ENCODE measurements at regions not wholly inside any gene's neighbourhood (a gene's known extent, or its start where the extent isn't known, plus 50 kb on each side); places are given as distances from the start of the nearest gene placed in this dataset.

DNA sequence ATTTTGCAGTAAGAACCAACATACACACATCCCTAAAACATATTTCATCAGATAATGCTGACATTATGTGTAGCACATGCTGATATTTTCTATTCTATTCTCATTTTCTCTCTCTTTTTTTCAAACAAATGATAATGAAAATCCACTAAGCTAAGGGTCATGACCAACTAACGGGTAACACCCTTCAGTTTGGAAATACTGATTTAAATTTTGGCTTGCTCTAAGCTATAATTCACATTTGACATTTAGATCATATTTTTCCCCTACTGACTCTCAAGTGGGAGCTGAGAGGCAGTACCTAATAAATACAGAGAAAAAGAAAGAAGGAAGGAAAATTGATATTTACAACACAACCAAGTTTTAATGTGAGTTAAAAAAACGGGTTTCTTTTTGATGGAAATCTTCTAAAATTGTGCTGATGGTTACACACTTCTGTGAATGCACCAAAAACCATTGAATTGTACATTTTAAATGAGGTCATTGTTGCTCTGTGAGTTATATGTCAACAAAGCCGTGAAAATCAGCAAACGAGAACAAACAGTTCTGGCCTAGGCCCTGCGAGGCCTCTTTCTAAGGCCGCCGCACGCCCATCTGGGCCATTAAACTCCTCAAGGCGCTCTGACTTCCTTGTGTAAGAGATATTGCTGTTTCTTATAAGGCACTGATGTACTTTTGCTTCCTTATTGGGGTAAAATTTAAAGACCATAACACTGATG lies 124.2 kb downstream of the GALR1 start:
- no peak overlapping the region for H3K27ac ChIP-seq (ENCODE audit: low read depth, low read length, severe bottlenecking)
- WGBS, 2 experiments (ENCODE audit: insufficient coverage in 2 of 2), result 79 to 86% methylated on average over 3 to 7 of the region's 9 CpGs

DNA sequence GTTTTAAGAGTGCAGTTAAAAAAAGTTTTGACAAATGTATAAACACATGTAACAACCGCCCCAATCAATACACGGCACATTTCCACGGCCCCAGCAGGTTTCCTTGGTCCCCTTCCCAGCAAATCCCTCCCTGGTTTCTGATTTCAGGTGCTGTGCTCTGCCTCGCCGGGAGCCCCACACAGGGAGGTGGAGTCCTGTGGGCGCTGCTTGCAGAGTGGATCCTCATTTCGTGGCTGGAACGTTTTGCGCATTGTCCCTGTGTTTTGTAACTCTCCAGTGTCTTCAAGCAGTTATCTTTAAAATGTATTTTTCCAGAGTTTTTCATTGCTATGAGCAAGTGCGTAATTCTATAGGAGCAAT lies 124.8 kb downstream of the GALR1 start:
- Histone ChIP-seq H3K4me3 (ENCODE audit: extremely low read depth, insufficient read depth, low read length, poor library complexity, severe bottlenecking) (no peak overlapping the region), H3K9me3 (ENCODE audit: control insufficient read depth, low read length) (peaks cover 6% of the 10 kb centered on the region), H3K4me1 (ENCODE audit: control insufficient read depth, insufficient read depth, low read length, poor library complexity, severe bottlenecking) (no peaks in the 10 kb centered on the region), H3K27ac (ENCODE audit: low read depth, low read length, severe bottlenecking) (no peak overlapping the region), H3K36me3 (ENCODE audit: control insufficient read depth, insufficient read depth, low read length) (no peaks in the 10 kb centered on the region)
- 81 to 84% methylated on average over 5 to 9 of the region's 10 CpGs for WGBS, 2 experiments (ENCODE audit: insufficient coverage in 2 of 2)

More for the DNA sequence above, 124.2 kb downstream of the GALR1 start:
- no peaks in the 10 kb centered on the region for H3K36me3 ChIP-seq (ENCODE audit: control insufficient read depth, insufficient read depth, low read length)
- no peak overlapping the region for H3K4me3 ChIP-seq (ENCODE audit: extremely low read depth, insufficient read depth, low read length, poor library complexity, severe bottlenecking)
- peaks cover 12% of the 10 kb centered on the region for H3K9me3 ChIP-seq (ENCODE audit: control insufficient read depth, low read length)
- no peaks in the 10 kb centered on the region for H3K4me1 ChIP-seq (ENCODE audit: control insufficient read depth, insufficient read depth, low read length, poor library complexity, severe bottlenecking)

DNA sequence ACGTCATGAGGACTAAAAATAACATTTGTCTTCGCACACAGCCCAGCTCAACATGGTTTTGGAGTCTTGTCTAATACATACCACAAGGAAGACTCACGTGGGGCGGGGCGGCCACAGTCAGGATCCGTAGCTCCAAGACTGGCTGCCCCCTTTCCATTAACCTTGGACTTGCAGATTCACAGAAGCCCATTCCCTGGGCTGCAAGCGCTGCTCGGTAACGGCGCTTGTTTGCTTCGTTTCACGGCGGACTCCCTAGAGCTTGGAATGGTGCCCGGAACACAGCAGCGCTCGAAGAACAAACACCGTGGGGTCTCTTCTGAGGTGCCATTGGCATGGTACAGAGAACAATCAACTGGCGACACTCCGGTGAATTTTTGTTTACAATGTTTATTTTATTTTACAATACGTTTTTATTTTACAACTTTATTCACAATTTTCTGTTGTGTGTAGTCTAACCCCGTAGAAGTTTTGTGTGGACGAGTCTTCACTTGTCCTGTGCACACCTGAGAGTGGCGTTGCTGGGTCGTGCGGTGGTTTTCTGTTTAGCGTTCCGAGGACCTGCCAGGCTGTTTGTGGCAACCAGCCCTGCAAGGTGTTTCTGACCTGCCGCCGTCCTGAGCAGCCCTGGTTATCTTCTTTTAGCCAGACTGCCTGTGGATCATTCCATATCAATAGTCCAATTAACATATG lies 126.5 kb downstream of the GALR1 start:
- Histone ChIP-seq H3K36me3 (ENCODE audit: control insufficient read depth, insufficient read depth, low read length) (no peaks in the 10 kb centered on the region), H3K4me3 (ENCODE audit: extremely low read depth, insufficient read depth, low read length, poor library complexity, severe bottlenecking) (no peak overlapping the region), H3K4me1 (ENCODE audit: control insufficient read depth, insufficient read depth, low read length, poor library complexity, severe bottlenecking) (no peaks in the 10 kb centered on the region), H3K9me3 (ENCODE audit: control insufficient read depth, low read length) (no peaks in the 10 kb centered on the region), H3K27ac (ENCODE audit: low read depth, low read length, severe bottlenecking) (no peak overlapping the region)
- 93 to 94% methylated on average over 25 to 26 of the region's 29 CpGs for WGBS, 2 experiments (ENCODE audit: insufficient coverage in 2 of 2)

DNA sequence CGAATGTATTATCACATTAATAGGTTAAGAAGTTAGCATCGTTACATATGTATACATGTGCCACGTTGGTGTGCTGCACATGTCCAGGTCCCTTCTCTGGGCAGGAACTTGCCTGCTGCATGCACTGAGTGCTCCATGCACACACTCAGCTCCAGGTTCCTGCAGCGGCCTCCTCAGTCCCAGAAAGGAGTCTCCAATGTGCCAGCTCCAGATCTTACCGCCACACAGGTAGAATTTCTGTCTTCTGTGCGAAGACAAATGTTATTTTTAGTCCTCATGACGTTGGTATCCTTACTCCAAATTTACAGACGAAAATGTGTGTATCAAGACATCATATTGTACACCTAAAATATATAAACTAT lies 127.1 kb downstream of the GALR1 start:
- 70 to 85% methylated on average over 4 to 5 of the region's 8 CpGs for WGBS, 2 experiments (ENCODE audit: insufficient coverage in 2 of 2)
- Histone ChIP-seq H3K4me1 (ENCODE audit: control insufficient read depth, insufficient read depth, low read length, poor library complexity, severe bottlenecking) (no peaks in the 10 kb centered on the region), H3K36me3 (ENCODE audit: control insufficient read depth, insufficient read depth, low read length) (no peaks in the 10 kb centered on the region), H3K4me3 (ENCODE audit: extremely low read depth, insufficient read depth, low read length, poor library complexity, severe bottlenecking) (no peak overlapping the region), H3K27ac (ENCODE audit: low read depth, low read length, severe bottlenecking) (no peak overlapping the region), H3K9me3 (ENCODE audit: control insufficient read depth, low read length) (no peaks in the 10 kb centered on the region)

DNA sequence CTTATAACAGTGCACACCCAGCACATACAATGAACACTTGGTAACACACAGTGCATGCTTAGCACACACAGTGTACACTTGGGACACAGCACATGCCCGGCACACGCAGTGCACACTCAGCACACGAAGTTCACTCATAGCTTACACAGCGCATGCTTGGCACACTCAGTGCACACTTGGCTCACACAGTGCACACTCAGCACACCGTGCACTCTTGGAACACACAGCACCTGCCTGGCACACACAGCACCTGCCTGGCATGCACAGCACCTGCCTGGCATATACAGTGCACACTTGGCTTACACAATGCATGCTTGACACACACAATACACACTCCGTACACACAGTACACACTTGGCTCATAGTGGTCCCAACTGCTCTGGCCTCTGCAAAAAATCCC lies 128.2 kb downstream of the GALR1 start:
- no peak overlapping the region for H3K4me3 ChIP-seq (ENCODE audit: extremely low read depth, insufficient read depth, low read length, poor library complexity, severe bottlenecking)
- no peak overlapping the region for H3K27ac ChIP-seq (ENCODE audit: low read depth, low read length, severe bottlenecking)
- H3K36me3 ChIP-seq (ENCODE audit: control insufficient read depth, insufficient read depth, low read length), result no peaks in the 10 kb centered on the region
- H3K9me3 ChIP-seq (ENCODE audit: control insufficient read depth, low read length), result no peaks in the 10 kb centered on the region
- 95 to 98% methylated on average over 6 of the region's 6 CpGs for WGBS, 2 experiments (ENCODE audit: insufficient coverage in 2 of 2)
- H3K4me1 ChIP-seq (ENCODE audit: control insufficient read depth, insufficient read depth, low read length, poor library complexity, severe bottlenecking), result no peaks in the 10 kb centered on the region

DNA sequence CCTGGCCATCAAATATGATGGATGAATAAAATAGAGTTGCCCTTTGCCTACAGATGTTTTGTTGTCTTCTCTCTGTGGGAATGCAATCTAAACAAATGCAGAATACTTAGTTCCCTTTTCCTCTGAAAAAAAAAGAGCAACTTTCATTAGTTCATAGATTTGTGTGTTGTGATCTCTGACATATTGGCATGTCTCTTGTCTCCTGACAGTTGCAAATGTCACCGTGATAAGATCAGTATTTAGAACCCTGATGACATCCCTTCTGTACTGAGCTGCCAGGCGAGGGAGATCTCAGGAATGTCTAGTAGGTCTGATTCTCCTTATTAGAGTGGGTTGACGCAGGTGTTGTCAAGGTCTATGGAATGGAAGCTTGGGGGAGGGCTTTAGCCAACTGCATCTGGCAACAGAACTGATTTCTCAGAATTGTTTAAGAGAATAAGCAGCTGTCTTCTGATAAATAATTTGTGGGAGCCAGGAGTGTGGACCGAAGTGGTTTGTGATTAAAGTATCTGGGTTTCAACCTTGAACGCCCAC lies 130.4 kb downstream of the GALR1 start:
- Histone ChIP-seq H3K4me1 (ENCODE audit: control insufficient read depth, insufficient read depth, low read length, poor library complexity, severe bottlenecking) (no peaks in the 10 kb centered on the region), H3K4me3 (ENCODE audit: extremely low read depth, insufficient read depth, low read length, poor library complexity, severe bottlenecking) (no peak overlapping the region), H3K9me3 (ENCODE audit: control insufficient read depth, low read length) (no peaks in the 10 kb centered on the region), H3K27ac (ENCODE audit: low read depth, low read length, severe bottlenecking) (no peak overlapping the region), H3K36me3 (ENCODE audit: control insufficient read depth, insufficient read depth, low read length) (no peaks in the 10 kb centered on the region)
- WGBS, 2 experiments (ENCODE audit: insufficient coverage in 2 of 2), result 80 to 100% methylated on average over 2 to 4 of the region's 5 CpGs

DNA sequence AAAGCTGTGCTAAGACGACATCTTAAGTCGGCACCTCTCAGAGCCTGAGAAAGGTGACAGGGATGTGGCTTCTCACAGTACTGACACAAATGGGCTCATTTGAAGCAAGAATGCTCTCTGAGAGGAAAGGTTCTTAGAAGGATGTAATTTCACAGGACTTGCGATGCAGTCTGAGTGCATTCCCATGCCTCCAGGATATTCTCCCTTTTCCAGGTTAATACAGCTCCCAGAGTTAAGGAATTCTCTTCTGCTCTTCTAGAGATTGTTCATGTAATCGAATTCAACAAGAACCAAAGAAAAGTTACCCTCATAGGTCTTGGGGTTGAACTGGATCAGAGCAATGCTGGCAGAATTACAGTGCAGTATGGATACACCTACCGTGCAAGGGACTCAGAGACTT lies 131.0 kb downstream of the GALR1 start:
- no peaks in the 10 kb centered on the region for H3K36me3 ChIP-seq (ENCODE audit: control insufficient read depth, insufficient read depth, low read length)
- 92 to 93% methylated on average over 2 to 3 of the region's 5 CpGs for WGBS, 2 experiments (ENCODE audit: insufficient coverage in 2 of 2)
- H3K4me1 ChIP-seq (ENCODE audit: control insufficient read depth, insufficient read depth, low read length, poor library complexity, severe bottlenecking), result no peaks in the 10 kb centered on the region
- no peaks in the 10 kb centered on the region for H3K9me3 ChIP-seq (ENCODE audit: control insufficient read depth, low read length)
- no peak overlapping the region for H3K4me3 ChIP-seq (ENCODE audit: extremely low read depth, insufficient read depth, low read length, poor library complexity, severe bottlenecking)
- H3K27ac ChIP-seq (ENCODE audit: low read depth, low read length, severe bottlenecking), result no peak overlapping the region

DNA sequence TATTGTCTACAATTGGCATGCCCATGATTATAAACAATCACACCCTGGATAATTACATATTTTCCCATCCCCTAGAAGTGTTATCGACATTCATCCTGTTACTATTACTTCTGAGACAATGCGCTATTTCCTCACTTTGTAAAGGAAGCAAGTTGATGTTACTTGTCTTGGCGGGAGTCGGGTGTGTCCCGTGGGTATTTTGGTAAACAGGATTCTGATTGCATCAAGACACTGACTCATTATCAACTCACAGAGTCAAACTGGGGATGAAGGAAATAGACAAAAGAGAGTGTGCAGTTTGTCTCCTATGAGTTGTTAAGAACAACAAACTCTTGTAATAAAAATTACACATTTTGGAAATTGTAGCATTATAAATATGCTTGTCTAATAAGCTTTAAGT lies 142.7 kb downstream of the GALR1 start:
- no peak overlapping the region for H3K4me3 ChIP-seq (ENCODE audit: extremely low read depth, insufficient read depth, low read length, poor library complexity, severe bottlenecking)
- no peak overlapping the region for H3K27ac ChIP-seq (ENCODE audit: low read depth, low read length, severe bottlenecking)
- no peaks in the 10 kb centered on the region for H3K4me1 ChIP-seq (ENCODE audit: control insufficient read depth, insufficient read depth, low read length, poor library complexity, severe bottlenecking)
- no peaks in the 10 kb centered on the region for H3K36me3 ChIP-seq (ENCODE audit: control insufficient read depth, insufficient read depth, low read length)
- H3K9me3 ChIP-seq (ENCODE audit: control insufficient read depth, low read length), result no peaks in the 10 kb centered on the region
- WGBS, 2 experiments (ENCODE audit: insufficient coverage in 2 of 2), result no CpG with 5 or more reads among the region's 5 CpGs

DNA sequence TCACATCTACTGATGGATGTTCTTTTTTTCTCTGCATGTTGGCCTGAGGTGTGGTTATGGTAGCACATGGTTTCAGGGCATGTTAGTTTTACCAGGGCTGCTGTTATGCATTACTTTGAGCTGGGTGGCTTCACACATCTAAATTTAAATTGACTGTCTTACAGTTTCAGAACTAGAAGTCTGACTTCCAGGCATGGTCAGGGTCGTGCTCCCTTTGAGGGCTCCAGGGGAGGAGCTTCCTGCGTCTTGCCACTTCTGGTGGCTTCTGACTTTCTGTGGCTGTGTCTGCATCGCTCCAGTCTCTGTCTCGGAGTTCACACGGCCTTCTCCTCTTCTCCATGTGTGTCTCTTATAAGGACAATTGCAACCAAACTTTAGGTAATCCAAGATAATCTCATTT lies 143.9 kb downstream of the GALR1 start:
- Histone ChIP-seq H3K4me1 (ENCODE audit: control insufficient read depth, insufficient read depth, low read length, poor library complexity, severe bottlenecking) (no peaks in the 10 kb centered on the region), H3K36me3 (ENCODE audit: control insufficient read depth, insufficient read depth, low read length) (no peaks in the 10 kb centered on the region), H3K9me3 (ENCODE audit: control insufficient read depth, low read length) (no peaks in the 10 kb centered on the region), H3K27ac (ENCODE audit: low read depth, low read length, severe bottlenecking) (no peak overlapping the region), H3K4me3 (ENCODE audit: extremely low read depth, insufficient read depth, low read length, poor library complexity, severe bottlenecking) (no peak overlapping the region)
- 95 to 98% methylated on average over 4 of the region's 5 CpGs for WGBS, 2 experiments (ENCODE audit: insufficient coverage in 2 of 2)

DNA sequence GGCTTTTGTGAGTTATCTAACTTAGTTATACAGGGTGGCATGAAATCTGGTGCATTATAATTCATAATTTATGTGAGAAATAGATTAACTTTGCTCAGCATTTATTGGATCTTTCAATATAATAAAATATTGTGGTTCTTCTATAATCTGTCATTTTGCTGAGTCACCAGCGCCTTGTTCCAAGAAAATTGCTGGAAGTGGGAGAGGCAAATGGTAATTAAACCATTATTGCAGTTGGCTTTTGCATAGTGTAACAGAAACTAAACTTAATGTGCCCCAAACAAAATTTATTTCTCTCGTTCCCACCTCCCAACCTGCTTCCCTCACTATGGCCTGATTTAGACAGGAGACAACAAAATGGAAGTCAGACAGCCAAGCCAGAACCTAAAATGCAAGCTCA lies 146.3 kb downstream of the GALR1 start:
- Histone ChIP-seq H3K36me3 (ENCODE audit: control insufficient read depth, insufficient read depth, low read length) (no peaks in the 10 kb centered on the region), H3K4me3 (ENCODE audit: extremely low read depth, insufficient read depth, low read length, poor library complexity, severe bottlenecking) (no peak overlapping the region), H3K9me3 (ENCODE audit: control insufficient read depth, low read length) (no peaks in the 10 kb centered on the region), H3K4me1 (ENCODE audit: control insufficient read depth, insufficient read depth, low read length, poor library complexity, severe bottlenecking) (no peaks in the 10 kb centered on the region), H3K27ac (ENCODE audit: low read depth, low read length, severe bottlenecking) (no peak overlapping the region)
- WGBS, 2 experiments (ENCODE audit: insufficient coverage in 2 of 2), result no CpG with 5 or more reads among the region's 2 CpGs

DNA sequence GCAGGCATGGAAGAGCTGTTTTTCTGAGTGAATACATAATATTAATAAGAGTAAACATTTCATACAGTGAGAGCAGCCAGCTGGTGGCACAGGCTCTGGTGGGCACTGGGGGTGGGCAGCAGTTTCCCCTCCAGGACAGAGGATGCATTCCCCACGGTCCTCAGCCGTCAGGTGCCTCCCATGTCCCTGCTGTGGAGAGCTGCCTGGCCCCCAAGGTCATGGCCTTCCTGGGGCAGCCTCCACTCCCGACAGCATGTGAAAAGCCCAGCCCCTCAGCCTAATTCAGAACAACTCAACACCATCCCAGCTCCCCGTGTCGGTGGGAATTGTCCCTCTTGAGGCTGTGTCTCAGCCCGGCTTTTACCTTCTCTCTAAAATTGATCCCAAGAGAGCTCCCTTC lies 147.4 kb downstream of the GALR1 start:
- no peak overlapping the region for H3K27ac ChIP-seq (ENCODE audit: low read depth, low read length, severe bottlenecking)
- WGBS, 2 experiments (ENCODE audit: insufficient coverage in 2 of 2), result 87 to 90% methylated on average over 6 of the region's 6 CpGs
- H3K4me3 ChIP-seq (ENCODE audit: extremely low read depth, insufficient read depth, low read length, poor library complexity, severe bottlenecking), result no peak overlapping the region
- no peaks in the 10 kb centered on the region for H3K4me1 ChIP-seq (ENCODE audit: control insufficient read depth, insufficient read depth, low read length, poor library complexity, severe bottlenecking)
- H3K36me3 ChIP-seq (ENCODE audit: control insufficient read depth, insufficient read depth, low read length), result no peaks in the 10 kb centered on the region
- H3K9me3 ChIP-seq (ENCODE audit: control insufficient read depth, low read length), result no peaks in the 10 kb centered on the region

All from mesodermal cell (in vitro differentiated cells).